ENCODE measurements at regions not wholly inside any gene's neighbourhood (a gene's known extent, or its start where the extent isn't known, plus 50 kb on each side); places are given as distances from the start of the nearest gene placed in this dataset.

- TF ChIP-seq CTCF (IDR thresholded peaks at IDR 0.05) (no peak), POLR2A (IDR thresholded peaks at IDR 0.05) (no peak)
- H3K4me3 ChIP-seq: no peak overlapping the region
- intact Hi-C loops (cut with DNase I): no loop called here
- no peaks in the 10 kb centered on the region for H3K36me3 ChIP-seq
- peaks cover 0 to 9% (median 0%) of the 10 kb centered on the region in 3 donors for H3K4me1 ChIP-seq
- H3K27ac ChIP-seq: no peak overlapping the region
- H3K9me3 ChIP-seq: no peaks in the 10 kb centered on the region
- 41 to 42% methylated on average over 2 of the region's 2 CpGs for WGBS, 2 donors
- DNase-seq: no peak
- H3K27me3 ChIP-seq: no peaks in the 10 kb centered on the region
These were observed 128.2 kb upstream of the ASTN2 start for GRCh38 chr9:117543089-117543488.

GRCh38 chr9:117542021-117542420 is 127.2 kb upstream of the ASTN2 start:
- WGBS, 2 donors: 46 to 54% methylated on average over 3 of the region's 3 CpGs
- H3K4me3 ChIP-seq: no peak overlapping the region
- no peaks in the 10 kb centered on the region for H3K27me3 ChIP-seq
- intact Hi-C loops (cut with DNase I): no loop called here
- no peak overlapping the region for H3K27ac ChIP-seq
- H3K4me1 ChIP-seq: peaks cover 0 to 4% (median 0%) of the 10 kb centered on the region in 3 donors
- DNase-seq: no peak
- TF ChIP-seq POLR2A (IDR thresholded peaks at IDR 0.05): no peak
- no peak for TF ChIP-seq CTCF (IDR thresholded peaks at IDR 0.05)
- no peaks in the 10 kb centered on the region for H3K9me3 ChIP-seq
- no peaks in the 10 kb centered on the region for H3K36me3 ChIP-seq

- H3K36me3 ChIP-seq: no peaks in the 10 kb centered on the region
- DNase-seq: no peak
- no peaks in the 10 kb centered on the region for H3K4me1 ChIP-seq
- no peaks in the 10 kb centered on the region for H3K27me3 ChIP-seq
- WGBS, 2 donors: 85 to 88% methylated on average over 8 of the region's 8 CpGs
- H3K9me3 ChIP-seq: no peaks in the 10 kb centered on the region
- intact Hi-C loops (cut with DNase I): no loop called here
- no peak overlapping the region for H3K4me3 ChIP-seq
- H3K27ac ChIP-seq: no peak overlapping the region
- no peak for TF ChIP-seq CTCF (IDR thresholded peaks at IDR 0.05)
- no peak for TF ChIP-seq POLR2A (IDR thresholded peaks at IDR 0.05)
These were observed 126.3 kb upstream of the ASTN2 start for GRCh38 chr9:117541181-117541580.

GRCh38 chr9:117535973-117536372 is 121.1 kb upstream of the ASTN2 start:
- Histone ChIP-seq H3K9me3 (no peaks in the 10 kb centered on the region), H3K27ac (no peak overlapping the region), H3K4me3 (no peak overlapping the region), H3K4me1 (no peaks in the 10 kb centered on the region), H3K27me3 (no peaks in the 10 kb centered on the region), H3K36me3 (no peaks in the 10 kb centered on the region)
- TF ChIP-seq CTCF (IDR thresholded peaks at IDR 0.05): no peak
- TF ChIP-seq POLR2A (IDR thresholded peaks at IDR 0.05): no peak
- DNase-seq: no peak
- intact Hi-C loops (cut with DNase I): no loop called here

- intact Hi-C loops (cut with DNase I): no loop called here
- Histone ChIP-seq H3K36me3 (no peaks in the 10 kb centered on the region), H3K4me3 (no peak overlapping the region), H3K4me1 (no peaks in the 10 kb centered on the region), H3K27ac (no peak overlapping the region), H3K9me3 (no peaks in the 10 kb centered on the region), H3K27me3 (no peaks in the 10 kb centered on the region)
- no peak for DNase-seq
- 22 to 29% methylated on average over 3 of the region's 3 CpGs for WGBS, 2 donors
- no peak for TF ChIP-seq CTCF (IDR thresholded peaks at IDR 0.05)
- no peak for TF ChIP-seq POLR2A (IDR thresholded peaks at IDR 0.05)
These were observed 120.6 kb upstream of the ASTN2 start for GRCh38 chr9:117535434-117535833.
